Endothelial cell of umbilical vein (primary cell): ENCODE measurements at regions not wholly inside any gene's neighbourhood (a gene's known extent, or its start where the extent isn't known, plus 50 kb on each side); places are given as distances from the start of the nearest gene placed in this dataset.

Experiments used
- BruUV-seq: library from RNA; stranded (reverse); fragments of 400-500 nt; replicated peaks from 2 replicates; lab custom pipeline; 2021; lab: Mats Ljungman, UMichigan
- CTCF ChIA-PET: fragments of 300-600, 350-600 bp; sonication (Branson Sonifier 250); formaldehyde crosslinking; loops from one replicate; lab custom pipeline; 2021; ENCODE audit warnings: antibody characterized with exemption, inconsistent platforms; lab: Charles Lee
- POLR2A ChIA-PET: fragments of 300-600, 350-600 bp; sonication (Branson Sonifier 250); formaldehyde crosslinking; loops from one replicate; lab custom pipeline; 2021; ENCODE audit warnings: antibody characterized with exemption, inconsistent platforms; lab: Charles Lee
- DNase-seq: peaks from one replicate; pipeline ENCODE4 v3.0.0-alpha.2; 2011; ENCODE audit warnings: low read depth, low spot score
- FAIRE-seq: peaks from 2 replicates; lab custom pipeline; 2011; peaks lifted over from hg19 to GRCh38; lab: Jason Lieb, UNC
- H2AFZ ChIP-seq: 2 replicates; pipeline ENCODE4 v1.6.0; 2012; ENCODE audit warnings: low read depth, low read length, control low read depth, inconsistent platforms
- H3K27ac ChIP-seq: 2 replicates; pipeline ENCODE4 v1.5.1; 2011; ENCODE audit warnings: low read depth, mild to moderate bottlenecking, control low read depth, low read length, moderate library complexity; ENCODE audit not compliant: insufficient read depth
- H3K27me3 ChIP-seq, 2 experiments: 2 replicates each; pipeline versions ENCODE4 v1.6.0 to v1.6.1; 2011; ENCODE audit warnings: low read length in 2 of 2, mixed read lengths in 1 of 2; ENCODE audit not compliant: control insufficient read depth in 2 of 2, insufficient read depth in 2 of 2
- H3K36me3 ChIP-seq, 2 experiments: 2 replicates in 1 of 2; 3 replicates in 1 of 2; pipeline ENCODE4 v1.5.1; 2011; ENCODE audit warnings: low read length in 2 of 2, mild to moderate bottlenecking in 1 of 2, moderate library complexity in 1 of 2; ENCODE audit not compliant: control insufficient read depth in 2 of 2, insufficient read depth in 2 of 2; ENCODE audit errors: extremely low read depth in 1 of 2
- H3K4me1 ChIP-seq: 3 replicates; pipeline ENCODE4 v1.5.1; 2011; ENCODE audit warnings: mild to moderate bottlenecking, low read length; ENCODE audit not compliant: control insufficient read depth, insufficient read depth; ENCODE audit errors: extremely low read depth
- H3K4me2 ChIP-seq: 2 replicates; pipeline ENCODE4 v1.6.1; 2011; ENCODE audit warnings: low read length, control low read depth, mixed read lengths; ENCODE audit not compliant: insufficient read depth
- H3K4me3 ChIP-seq, 3 experiments: fragments of 200-600 bp in 1 of 3; sonication (generic), shearing (Covaris generic) in 1 of 3; replicated peaks in 1 of 3; 2 replicates each; pipeline ENCODE4 v1.5.1; 2011 to 2016; ENCODE audit warnings: control low read depth in 3 of 3, low read length in 3 of 3, mild to moderate bottlenecking in 2 of 3, inconsistent platforms in 1 of 3, low read depth in 1 of 3, moderate library complexity in 1 of 3; ENCODE audit not compliant: insufficient read depth in 1 of 3
- H3K79me2 ChIP-seq: 2 replicates; pipeline ENCODE4 v1.6.0; 2012; ENCODE audit warnings: low read length, inconsistent platforms; ENCODE audit not compliant: control insufficient read depth, insufficient read depth
- H3K9ac ChIP-seq: replicated peaks from 2 replicates; pipeline ENCODE3; 2011; ENCODE audit warnings: low read length, control low read depth; ENCODE audit not compliant: insufficient read depth; ENCODE audit errors: extremely low read depth
- H3K9me1 ChIP-seq: replicated peaks from 3 replicates; pipeline ENCODE4 v1.6.0; 2011; ENCODE audit warnings: mild to moderate bottlenecking, low read length; ENCODE audit not compliant: control insufficient read depth, insufficient read depth; ENCODE audit errors: extremely low read depth
- H3K9me3 ChIP-seq: replicated peaks from 2 replicates; pipeline ENCODE4 v1.5.1; 2012; ENCODE audit warnings: low read length, inconsistent platforms; ENCODE audit not compliant: control insufficient read depth, insufficient read depth
- H4K20me1 ChIP-seq: replicated peaks from 2 replicates; pipeline ENCODE3; 2011; ENCODE audit warnings: mild to moderate bottlenecking, low read length; ENCODE audit not compliant: control insufficient read depth, insufficient read depth; ENCODE audit errors: extremely low read depth
- CTCF ChIP-seq, 2 donors: IDR thresholded peaks; 1 replicate in 1 of 2; 2 replicates in 1 of 2; pipeline ENCODE4 v1.5.1; 2011; ENCODE audit warnings: low read length in 2 of 2, mild to moderate bottlenecking in 2 of 2, moderate library complexity in 2 of 2, control low read depth in 1 of 2, inconsistent platforms in 1 of 2, low read depth in 1 of 2; ENCODE audit not compliant: insufficient read depth in 1 of 2; ENCODE audit errors: extremely low read depth in 1 of 2
- EZH2 ChIP-seq: IDR thresholded peaks from 2 replicates; pipeline ENCODE4 v1.6.1; 2012; ENCODE audit warnings: borderline replicate concordance, low read depth, mild to moderate bottlenecking, moderate library complexity, low read length, inconsistent platforms; ENCODE audit not compliant: severe bottlenecking
- FOS ChIP-seq: IDR thresholded peaks from 2 replicates; pipeline ENCODE4 v1.6.1; 2011; ENCODE audit warnings: mild to moderate bottlenecking, low read length, moderate library complexity, borderline replicate concordance; ENCODE audit not compliant: insufficient read depth
- GATA2 ChIP-seq: IDR thresholded peaks from 2 replicates; pipeline ENCODE4 v1.7.0; 2011; ENCODE audit warnings: low read depth, mild to moderate bottlenecking, moderate library complexity, mixed read lengths, low read length; ENCODE audit not compliant: insufficient read length, insufficient read depth
- JUN ChIP-seq: IDR thresholded peaks from 2 replicates; pipeline ENCODE4 v1.6.1; 2011; ENCODE audit warnings: borderline replicate concordance, low read depth; ENCODE audit not compliant: insufficient read length, insufficient read depth
- MAX ChIP-seq: IDR thresholded peaks from 2 replicates; pipeline ENCODE4 v1.6.1; 2011; ENCODE audit not compliant: insufficient read depth, insufficient read length
- MYC ChIP-seq: IDR thresholded peaks from one replicate; pipeline ENCODE4 v1.6.1; 2011; ENCODE audit warnings: mild to moderate bottlenecking, low read depth, low read length
- POLR2A ChIP-seq: IDR thresholded peaks from 2 replicates; pipeline ENCODE4 v1.6.1; 2012; ENCODE audit warnings: low read depth, mild to moderate bottlenecking, control low read depth, low read length
- POLR2AphosphoS5 ChIP-seq: IDR thresholded peaks from 2 replicates; pipeline ENCODE4 v1.6.1; 2012; ENCODE audit warnings: low read depth, mild to moderate bottlenecking, control low read depth, low read length, moderate library complexity; ENCODE audit not compliant: insufficient read depth
- dilution Hi-C: fragments of 300-500 bp; cut with MboI; formaldehyde crosslinking; loops from one replicate; pipeline ENCODE4 v1.15.0; 2019; ENCODE audit warnings: low sequenced_read_pairs; ENCODE audit not compliant: extremely low pct_ligation_motif_present
- intact Hi-C: fragments of 100-400 bp; cut with micrococcal nuclease; formaldehyde crosslinking; loops from one replicate; pipeline ENCODE4 v1.10.0; 2022

GRCh38 chr3:117253636-117254035 is 544.1 kb downstream of the TUSC7 start:
- H3K4me1 ChIP-seq, result peaks cover 12% of the 10 kb centered on the region
- H2AFZ ChIP-seq, result no peak overlapping the region
- no peaks in the 10 kb centered on the region for H3K36me3 ChIP-seq
- H3K79me2 ChIP-seq, result no peaks in the 10 kb centered on the region
- ChIA-PET CTCF (interaction anchor here (1.7 kb wide), 1 partner anchor 25 kb away, joined by 5 read pairs; no protein-coding TSS in a partner anchor), POLR2A (no interaction called here)
- H3K9me1 ChIP-seq, result no peaks in the 10 kb centered on the region
- H3K4me3 ChIP-seq, result no peak overlapping the region
- no TSS peak for BruUV-seq
- no peak overlapping the region for H3K27ac ChIP-seq
- DNase-seq (no peak), FAIRE-seq (no peak)
- H3K27me3 ChIP-seq, result no peaks in the 10 kb centered on the region
- no peak overlapping the region for H3K9ac ChIP-seq
- H3K4me2 ChIP-seq, result no peak overlapping the region
- dilution Hi-C loops (no loop called here), intact Hi-C loops (no loop called here)
- no peaks in the 10 kb centered on the region for H4K20me1 ChIP-seq
- no peak for TF ChIP-seq FOS
- no peak for TF ChIP-seq EZH2
- TF ChIP-seq POLR2AphosphoS5, result no peak
- TF ChIP-seq MAX, result no peak
- no peak for TF ChIP-seq MYC
- TF ChIP-seq POLR2A, result no peak
- TF ChIP-seq GATA2, result no peak
- no peak for TF ChIP-seq CTCF (IDR thresholded peaks at IDR 0.05; ENCODE audit: extremely low read depth in 1 of 2, insufficient read depth in 1 of 2, low read depth in 1 of 2, low read length in 2 of 2)
- no peak for TF ChIP-seq JUN
- H3K9me3 ChIP-seq, result no peaks in the 10 kb centered on the region
